H1 (cell line): ENCODE measurements at regions not wholly inside any gene's neighbourhood (a gene's known extent, or its start where the extent isn't known, plus 50 kb on each side); places are given as distances from the start of the nearest gene placed in this dataset.
A peak's percentile ranks its signal among the peaks of the same experiment; 100 is the strongest.

Experiments
- CTCF ChIA-PET: fragments of 300-600 bp; sonication (Branson Sonifier 250); formaldehyde crosslinking; loops from one replicate; lab custom pipeline; 2021; ENCODE audit not compliant: partially characterized antibody; lab: Charles Lee
- POLR2A ChIA-PET: fragments of 300-600 bp; sonication (Branson Sonifier 250); formaldehyde crosslinking; loops from one replicate; lab custom pipeline; 2021; ENCODE audit warnings: inconsistent platforms; ENCODE audit not compliant: partially characterized antibody; lab: Charles Lee
- DNase-seq, 2 experiments: peaks; one replicate each; pipeline versions ENCODE4 v3.0.0 to v3.0.0-alpha.2; 2010 to 2022; ENCODE audit warnings: low spot score in 2 of 2, low read depth in 1 of 2, mixed read lengths in 1 of 2
- FAIRE-seq: peaks from 2 replicates; lab custom pipeline; 2011; peaks lifted over from hg19 to GRCh38; lab: Jason Lieb, UNC
- H2AFZ ChIP-seq: 2 replicates; pipeline ENCODE4 v1.8.1; 2012; ENCODE audit warnings: low read length, inconsistent platforms
- H2AK5ac ChIP-seq: 2 replicates; pipeline ENCODE4 v1.6.1; 2013; ENCODE audit warnings: low read depth, low read length
- H2BK120ac ChIP-seq: replicated peaks from 2 replicates; pipeline ENCODE3; 2013; ENCODE audit warnings: low read depth, low read length, inconsistent platforms
- H2BK12ac ChIP-seq: 2 replicates; pipeline ENCODE4 v1.6.1; 2013; ENCODE audit warnings: low read depth, low read length
- H2BK15ac ChIP-seq: 2 replicates; pipeline ENCODE4 v1.6.1; 2013; ENCODE audit warnings: low read length
- H2BK20ac ChIP-seq: 2 replicates; pipeline ENCODE4 v1.6.1; 2013; ENCODE audit warnings: low read length
- H2BK5ac ChIP-seq: 2 replicates; pipeline ENCODE4 v1.6.1; 2013; ENCODE audit warnings: low read depth, low read length
- H3K14ac ChIP-seq: 2 replicates; pipeline ENCODE4 v1.6.1; 2013; ENCODE audit warnings: inconsistent platforms; ENCODE audit not compliant: insufficient read length
- H3K18ac ChIP-seq: 2 replicates; pipeline ENCODE4 v1.6.1; 2013; ENCODE audit warnings: low read length; ENCODE audit errors: extremely low read depth
- H3K23ac ChIP-seq: 2 replicates; pipeline ENCODE4 v1.6.1; 2013; ENCODE audit warnings: inconsistent platforms; ENCODE audit not compliant: insufficient read length
- H3K23me2 ChIP-seq: 2 replicates; pipeline ENCODE4 v1.6.1; 2013; ENCODE audit warnings: low read depth, low read length
- H3K27ac ChIP-seq: 2 replicates; pipeline ENCODE4 v1.6.1; 2011; ENCODE audit warnings: low read depth, low read length, inconsistent platforms
- H3K27me3 ChIP-seq, 4 experiments: replicated peaks in 1 of 4; 1 replicate in 1 of 4; 2 replicates in 3 of 4; pipeline versions ENCODE4 v1.6.1 to v1.8.1; 2011 to 2013; ENCODE audit warnings: low read length in 3 of 4, mild to moderate bottlenecking in 3 of 4, inconsistent platforms in 2 of 4, mixed read lengths in 2 of 4, moderate library complexity in 1 of 4; ENCODE audit not compliant: control insufficient read depth in 3 of 4, insufficient read depth in 3 of 4; ENCODE audit errors: extremely low read depth in 1 of 4
- H3K36me3 ChIP-seq, 4 experiments: 2 replicates each; pipeline versions ENCODE4 v1.6.1 to v1.8.1; 2011 to 2013; ENCODE audit warnings: mild to moderate bottlenecking in 4 of 4, low read length in 3 of 4, moderate library complexity in 2 of 4, control low read depth in 1 of 4, inconsistent platforms in 1 of 4; ENCODE audit not compliant: insufficient read depth in 4 of 4, control insufficient read depth in 2 of 4
- H3K4ac ChIP-seq: replicated peaks from 2 replicates; pipeline ENCODE3; 2013; ENCODE audit warnings: low read length, low read depth, mixed read lengths, inconsistent platforms; ENCODE audit not compliant: insufficient read length
- H3K4me1 ChIP-seq, 4 experiments: replicated peaks in 1 of 4; 1 replicate in 1 of 4; 2 replicates in 3 of 4; pipeline versions ENCODE4 v1.6.1 to v1.8.1; 2011 to 2013; ENCODE audit warnings: low read length in 3 of 4, inconsistent platforms in 2 of 4, mixed read lengths in 1 of 4; ENCODE audit not compliant: insufficient read depth in 4 of 4, control insufficient read depth in 3 of 4
- H3K4me2 ChIP-seq, 2 experiments: 2 replicates each; pipeline versions ENCODE4 v1.6.1 to v1.8.1; 2011 to 2013; ENCODE audit warnings: low read depth in 2 of 2, low read length in 2 of 2, control low read depth in 1 of 2, inconsistent platforms in 1 of 2, mild to moderate bottlenecking in 1 of 2; ENCODE audit not compliant: insufficient read depth in 1 of 2
- H3K4me3 ChIP-seq, 4 experiments: fragments of 200-600, 300-600 bp in 1 of 4; sonication (generic), shearing (Covaris generic), sonication (Bioruptor Twin) in 1 of 4; 2 replicates each; pipeline versions ENCODE4 v1.5.1 to v1.8.1; 2011 to 2016; ENCODE audit warnings: low read length in 4 of 4, low read depth in 3 of 4, control low read depth in 2 of 4, inconsistent platforms in 2 of 4, mild to moderate bottlenecking in 2 of 4, mixed read lengths in 1 of 4, moderate library complexity in 1 of 4; ENCODE audit not compliant: insufficient read depth in 2 of 4; ENCODE audit errors: extremely low read depth in 1 of 4
- H3K56ac ChIP-seq: replicated peaks from 2 replicates; pipeline ENCODE3; 2013; ENCODE audit warnings: low read depth, mild to moderate bottlenecking, mixed read lengths, low read length, inconsistent platforms; ENCODE audit not compliant: insufficient read length
- H3K79me1 ChIP-seq: 2 replicates; pipeline ENCODE4 v1.6.1; 2013; ENCODE audit warnings: low read depth, low read length, control low read depth
- H3K79me2 ChIP-seq, 2 experiments: 2 replicates each; pipeline versions ENCODE4 v1.6.1 to v1.8.1; 2012 to 2013; ENCODE audit warnings: low read length in 2 of 2, mild to moderate bottlenecking in 2 of 2, inconsistent platforms in 1 of 2; ENCODE audit not compliant: insufficient read depth in 2 of 2, control insufficient read depth in 1 of 2
- H3K9ac ChIP-seq, 4 experiments: replicated peaks in 1 of 4; 1 replicate in 1 of 4; 2 replicates in 3 of 4; pipeline versions ENCODE4 v1.6.1 to v1.8.1; 2011 to 2013; ENCODE audit warnings: low read depth in 3 of 4, low read length in 3 of 4, control low read depth in 2 of 4, mild to moderate bottlenecking in 2 of 4, moderate library complexity in 2 of 4, inconsistent platforms in 1 of 4; ENCODE audit errors: extremely low read depth in 1 of 4
- H3K9me3 ChIP-seq, 2 experiments: 2 replicates each; pipeline versions ENCODE4 v1.6.1 to v1.8.1; 2012 to 2013; ENCODE audit warnings: mild to moderate bottlenecking in 2 of 2, moderate library complexity in 2 of 2, control low read depth in 1 of 2, inconsistent platforms in 1 of 2, low read depth in 1 of 2, low read length in 1 of 2, mixed read lengths in 1 of 2; ENCODE audit not compliant: insufficient read depth in 2 of 2
- H4K20me1 ChIP-seq, 2 experiments: replicated peaks in 1 of 2; 2 replicates each; pipeline versions ENCODE3 to v1.8.1; 2011 to 2013; ENCODE audit warnings: inconsistent platforms in 2 of 2, low read length in 2 of 2, mild to moderate bottlenecking in 1 of 2; ENCODE audit not compliant: insufficient read depth in 2 of 2, control insufficient read depth in 1 of 2
- H4K5ac ChIP-seq: 2 replicates; pipeline ENCODE4 v1.6.1; 2013; ENCODE audit warnings: low read length, low read depth, mixed read lengths, inconsistent platforms; ENCODE audit not compliant: insufficient read length
- H4K8ac ChIP-seq: 2 replicates; pipeline ENCODE4 v1.8.0; 2013; ENCODE audit warnings: mild to moderate bottlenecking, moderate library complexity, low read length, inconsistent platforms; ENCODE audit not compliant: insufficient read depth; ENCODE audit errors: extremely low read depth
- H4K91ac ChIP-seq: replicated peaks from 2 replicates; pipeline ENCODE3; 2013; ENCODE audit warnings: low read length, mixed read lengths, inconsistent platforms; ENCODE audit not compliant: insufficient read length
- BACH1 ChIP-seq: IDR thresholded peaks from 2 replicates; pipeline ENCODE4 v1.6.1; 2012; ENCODE audit warnings: low read length, improper control_type of control experiment
- BRCA1 ChIP-seq: IDR thresholded peaks from 2 replicates; pipeline ENCODE4 v1.6.1; 2012; ENCODE audit warnings: low read depth, low read length, improper control_type of control experiment
- CTCF ChIP-seq, 3 experiments: IDR thresholded peaks; 1 replicate in 2 of 3; 2 replicates in 1 of 3; pipeline versions ENCODE4 v1.5.1 to v1.6.1; 2011; ENCODE audit warnings: low read length in 3 of 3, mild to moderate bottlenecking in 3 of 3, inconsistent platforms in 2 of 3, low read depth in 1 of 3, moderate library complexity in 1 of 3; ENCODE audit not compliant: insufficient read depth in 1 of 3; ENCODE audit errors: control extremely low read depth in 1 of 3
- EGR1 ChIP-seq: IDR thresholded peaks from 2 replicates; pipeline ENCODE4 v1.6.1; 2011; ENCODE audit warnings: low read depth, low read length, borderline replicate concordance
- FOSL1 ChIP-seq: IDR thresholded peaks from 2 replicates; pipeline ENCODE4 v1.6.1; 2011; ENCODE audit warnings: mild to moderate bottlenecking, low read depth, low read length, moderate library complexity; ENCODE audit not compliant: insufficient read depth
- JUND ChIP-seq: IDR thresholded peaks from 2 replicates; pipeline ENCODE4 v1.6.1; 2011; ENCODE audit warnings: mild to moderate bottlenecking, improper control_type of control experiment, low read length
- KDM1A ChIP-seq: fragments of 200-600, 300-600 bp; sonication (generic); IDR thresholded peaks from 2 replicates; pipeline ENCODE4 v1.7.1; 2016; ENCODE audit warnings: mild to moderate bottlenecking, low read length, borderline replicate concordance
- NRF1 ChIP-seq: IDR thresholded peaks from 2 replicates; pipeline ENCODE4 v1.6.1; 2011; ENCODE audit warnings: mild to moderate bottlenecking, low read depth, low read length, improper control_type of control experiment
- RAD21 ChIP-seq, 2 experiments: IDR thresholded peaks in 1 of 2; conservative IDR thresholded peaks in 1 of 2; 2 replicates each; pipeline ENCODE4 v1.6.1; 2011; ENCODE audit warnings: low read depth in 2 of 2, low read length in 2 of 2, improper control_type of control experiment in 1 of 2, inconsistent platforms in 1 of 2, mild to moderate bottlenecking in 1 of 2, moderate library complexity in 1 of 2
- RBBP5 ChIP-seq: IDR thresholded peaks from 2 replicates; pipeline ENCODE4 v1.7.1; 2012; ENCODE audit warnings: low read depth, mild to moderate bottlenecking, inconsistent platforms, low read length, moderate library complexity, borderline replicate concordance
- SRF ChIP-seq: IDR thresholded peaks from 2 replicates; pipeline ENCODE4 v1.6.1; 2011; ENCODE audit warnings: mild to moderate bottlenecking, low read depth, low read length, moderate library complexity
- TAF7 ChIP-seq: optimal IDR thresholded peaks from 2 replicates; pipeline ENCODE3; 2011; ENCODE audit warnings: low read depth, mild to moderate bottlenecking, inconsistent platforms, low read length, moderate library complexity, borderline replicate concordance
- WGBS, 2 experiments: shearing (Covaris generic) in 1 of 2; methylation state at CpG; one replicate each; pipeline versions ENCODE4 v1.1.6 to v1.1.7; 2013 to 2015; ENCODE audit warnings: low lambda C conversion rate in 2 of 2, mixed read lengths in 2 of 2, inconsistent platforms in 1 of 2, low coverage in 1 of 2, missing lambda C conversion rate in 1 of 2; ENCODE audit not compliant: insufficient replicate concordance in 2 of 2, insufficient coverage in 1 of 2, insufficient read length in 1 of 2; ENCODE audit errors: extremely low coverage in 1 of 2, missing lambda C conversion rate in 1 of 2; 5-methylcytosine and 5-hydroxymethylcytosine counted together

DNA sequence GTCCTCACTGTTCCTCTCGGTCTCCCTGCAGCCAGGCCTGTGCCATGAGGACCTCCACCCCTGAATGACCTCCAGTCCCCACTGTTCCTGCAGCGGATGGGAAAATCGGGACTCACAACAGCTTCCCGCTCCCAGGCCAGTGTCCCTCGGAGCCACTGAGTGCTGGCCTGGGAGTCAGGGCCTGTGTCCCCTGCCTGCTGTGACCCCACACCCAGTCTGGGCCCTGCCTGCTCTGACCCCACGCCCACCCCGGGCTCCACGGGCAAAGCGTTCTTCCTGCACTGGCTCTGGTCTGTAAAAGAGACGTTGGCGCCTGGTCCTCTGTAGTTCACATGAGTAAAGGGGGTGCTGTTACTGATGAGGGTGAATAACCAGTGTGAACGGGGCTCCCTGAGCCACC is 73.0 kb upstream of the SHISAL1 start:
- H2BK120ac ChIP-seq, result no peak overlapping the region
- H3K23me2 ChIP-seq, result no peaks in the 10 kb centered on the region
- CTCF ChIA-PET, result interaction anchor here (0.6 to 7.7 kb wide), 7 partner anchors 10 to 242 kb away, joined by 3 to 59 read pairs (median 5); no protein-coding TSS in a partner anchor
- no peak overlapping the region for H3K9ac ChIP-seq
- no peak overlapping the region for H3K4me2 ChIP-seq
- H3K27me3 ChIP-seq, result no peaks in the 10 kb centered on the region
- POLR2A ChIA-PET, result no interaction called here
- DNase-seq, result no peak
- H3K79me1 ChIP-seq, result no peaks in the 10 kb centered on the region
- 93% methylated on average over 11 of the region's 12 CpGs; no CpG with 5 or more reads in 1 of the 2 experiments for WGBS, 2 experiments
- FAIRE-seq, result no peak
- no peak overlapping the region for H2BK5ac ChIP-seq
- no peak overlapping the region for H3K4ac ChIP-seq
- H3K79me2 ChIP-seq, result no peaks in the 10 kb centered on the region
- peaks cover 0 to 4% (median 2%) of the 10 kb centered on the region in 4 experiments; a peak in 4 of 7 replicates for H3K4me1 ChIP-seq
- no peak overlapping the region for H3K18ac ChIP-seq
- H4K8ac ChIP-seq, result peak overlapping the region; percentile 1
- no peak overlapping the region for H2AK5ac ChIP-seq
- no peaks in the 10 kb centered on the region for H4K20me1 ChIP-seq
- H4K5ac ChIP-seq, result no peak overlapping the region
- no peak overlapping the region; the same call in 1 of the 2 replicates for H2BK12ac ChIP-seq
- H3K4me3 ChIP-seq, result no peak overlapping the region
- H4K91ac ChIP-seq, result no peak overlapping the region
- H2AFZ ChIP-seq, result no peak overlapping the region
- no peaks in the 10 kb centered on the region for H3K36me3 ChIP-seq
- no peak overlapping the region for H2BK20ac ChIP-seq
- H2BK15ac ChIP-seq, result no peak overlapping the region
- no peak overlapping the region for H3K56ac ChIP-seq
- H3K27ac ChIP-seq, result no peak overlapping the region
- H3K23ac ChIP-seq, result no peak overlapping the region
- no peak overlapping the region for H3K14ac ChIP-seq
- H3K9me3 ChIP-seq, result no peaks in the 10 kb centered on the region
- TF ChIP-seq SRF, result no peak
- no peak for TF ChIP-seq JUND
- no peak for TF ChIP-seq BRCA1
- no peak for TF ChIP-seq RAD21 (IDR thresholded peaks at IDR 0.05 in 1 of 2, conservative IDR thresholded peaks at IDR 0.05 in 1 of 2; ENCODE audit: low read depth in 2 of 2, low read length in 2 of 2)
- TF ChIP-seq CTCF (IDR thresholded peaks at IDR 0.05; ENCODE audit: control extremely low read depth in 1 of 3, insufficient read depth in 1 of 3, low read depth in 1 of 3, low read length in 3 of 3), result no peak
- TF ChIP-seq FOSL1, result no peak
- TF ChIP-seq KDM1A, result no peak
- no peak for TF ChIP-seq EGR1
- TF ChIP-seq BACH1, result no peak
- no peak for TF ChIP-seq NRF1
- no peak for TF ChIP-seq TAF7
- no peak for TF ChIP-seq RBBP5
